Fibroblast of peridontal ligament (primary cell): ENCODE measurements at regions not wholly inside any gene's neighbourhood (a gene's known extent, or its start where the extent isn't known, plus 50 kb on each side); places are given as distances from the start of the nearest gene placed in this dataset.
"Not testable (repeated sequence)": the region's sequence is repeated elsewhere in the genome, so short reads cannot be mapped to it uniquely, and the experiment has no call there.

Experiments used
- DNase-seq: peaks from one replicate; pipeline ENCODE4 v3.0.0-alpha.2; 2010; ENCODE audit errors: extremely low read depth

DNA sequence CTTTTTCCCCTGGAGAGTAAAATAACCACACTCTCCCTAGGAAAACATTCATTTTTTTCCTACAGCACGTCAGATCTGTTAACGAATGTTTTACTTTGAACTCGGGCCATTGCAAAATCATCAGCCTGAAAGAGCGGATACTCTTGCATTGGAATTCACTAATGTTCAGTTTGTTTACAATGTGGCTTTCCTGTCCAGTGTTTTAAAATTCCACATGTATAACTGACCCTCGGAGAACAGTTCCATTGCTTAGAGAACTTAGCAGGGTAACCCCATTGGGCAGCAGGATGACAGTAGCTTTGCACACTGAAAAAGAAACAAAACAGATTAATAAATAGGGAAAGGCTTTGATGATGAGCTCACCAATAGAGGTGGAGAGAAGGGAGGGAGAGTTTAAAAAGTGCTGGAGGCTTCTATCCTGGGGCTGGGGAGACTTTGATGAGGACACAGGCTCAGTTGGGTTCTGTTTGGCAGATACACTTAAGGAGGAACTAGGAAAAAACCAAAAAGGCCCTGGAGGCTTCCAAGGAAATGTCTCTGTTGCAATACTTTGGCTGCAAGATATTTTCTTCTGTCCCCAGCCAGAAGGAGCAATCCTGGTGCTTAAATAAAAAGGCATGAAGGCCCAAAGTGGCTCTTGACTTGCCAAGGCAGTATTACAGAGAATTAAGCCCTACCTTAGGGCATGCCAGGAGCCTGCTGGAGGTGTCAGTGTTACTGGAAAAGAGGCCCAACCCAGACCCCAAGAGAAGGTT is 143.1 kb downstream of the ARSF start:
- DNase-seq = peak; percentile 93

DNA sequence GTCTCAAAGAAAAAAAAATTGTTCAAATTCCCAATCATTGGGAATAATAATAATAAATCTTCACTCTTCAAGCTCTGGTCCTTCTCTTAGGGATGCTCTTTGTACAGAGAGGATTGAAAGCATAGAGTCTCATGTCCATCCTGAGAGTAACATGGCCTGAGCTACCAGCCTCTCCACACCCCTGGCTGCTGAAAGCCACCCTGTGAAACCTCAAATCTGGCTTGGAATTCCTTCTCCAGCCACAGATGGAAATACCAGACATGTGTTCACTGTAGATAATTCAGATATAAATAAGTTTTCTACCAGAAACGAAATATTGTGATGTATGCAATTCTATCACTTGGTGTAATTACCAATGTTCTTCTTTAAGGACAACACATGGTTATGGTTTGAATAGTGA is 140.6 kb downstream of the ARSF start:
- peak; percentile 43 for DNase-seq

GRCh38 chrX:3178329-3178728 is 137.1 kb downstream of the ARSF start:
- no peak for DNase-seq

- no peak for DNase-seq
Measured at GRCh38 chrX:3177851-3178250, 136.6 kb downstream of the ARSF start.

DNA sequence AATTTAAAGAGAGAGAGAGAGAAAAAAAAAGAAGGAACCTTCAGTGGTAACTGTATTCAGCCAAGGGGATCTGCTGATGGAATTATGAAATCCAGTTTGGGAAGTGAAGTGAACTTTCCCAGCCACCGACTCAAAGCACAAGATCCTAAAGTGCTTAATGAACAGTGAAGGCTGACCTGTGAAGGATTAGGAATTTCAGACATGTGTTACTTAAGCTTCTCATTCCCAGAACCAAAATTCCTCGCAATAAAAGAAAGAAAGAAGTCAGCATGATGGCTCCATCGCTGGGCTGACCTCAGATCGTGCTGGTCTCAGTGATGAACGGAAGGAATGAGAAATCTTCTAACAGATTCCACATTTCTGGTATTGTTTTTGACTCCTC is 135.2 kb downstream of the ARSF start:
- DNase-seq = peak; percentile 50

- no peak for DNase-seq
Measured at GRCh38 chrX:3175659-3176438, 134.6 kb downstream of the ARSF start.

DNA sequence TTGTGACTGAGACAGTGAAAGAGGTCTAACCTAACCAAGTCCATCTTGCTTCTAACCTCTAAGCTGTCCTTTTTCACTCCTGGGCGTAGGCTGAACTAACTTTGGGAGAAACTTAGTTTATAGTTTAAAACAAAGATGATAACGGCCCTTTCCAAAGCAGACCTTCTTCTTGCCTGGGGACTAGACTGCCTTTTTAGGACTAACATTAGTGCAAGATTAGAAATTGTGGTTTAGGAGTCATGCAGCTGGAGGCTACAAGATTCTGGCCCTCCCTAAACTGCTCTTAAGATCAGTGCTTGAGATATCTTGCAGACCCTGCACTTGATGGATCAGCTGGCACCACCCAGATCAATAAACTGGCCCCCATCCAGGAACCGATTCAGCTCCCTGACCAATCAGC is 130.9 kb downstream of the ARSF start:
- not testable (repeated sequence) for DNase-seq

DNA sequence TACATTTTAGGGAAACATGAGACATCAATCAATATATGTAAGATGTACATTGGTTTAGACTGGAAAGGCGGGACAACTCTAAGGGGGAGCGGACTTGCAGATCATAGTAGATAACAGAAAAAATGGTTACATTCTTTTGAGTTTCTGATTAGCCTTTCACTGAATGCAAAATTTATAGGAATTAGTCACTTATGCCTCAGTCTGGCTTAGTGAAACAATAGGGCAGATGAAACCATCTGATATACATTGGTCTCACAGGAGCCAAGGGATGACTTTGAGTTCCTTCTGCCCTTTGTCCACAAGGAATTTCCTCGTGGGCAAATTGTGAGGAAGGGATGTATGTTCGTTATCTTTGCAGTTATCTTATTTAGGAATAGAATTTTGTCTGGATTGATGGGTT is 128.2 kb downstream of the ARSF start:
- DNase-seq = no peak

- DNase-seq = no peak
Measured at GRCh38 chrX:3167771-3168170, 126.5 kb downstream of the ARSF start.

- DNase-seq = no peak
Measured at GRCh38 chrX:3166670-3167455, 125.6 kb downstream of the ARSF start.

DNA sequence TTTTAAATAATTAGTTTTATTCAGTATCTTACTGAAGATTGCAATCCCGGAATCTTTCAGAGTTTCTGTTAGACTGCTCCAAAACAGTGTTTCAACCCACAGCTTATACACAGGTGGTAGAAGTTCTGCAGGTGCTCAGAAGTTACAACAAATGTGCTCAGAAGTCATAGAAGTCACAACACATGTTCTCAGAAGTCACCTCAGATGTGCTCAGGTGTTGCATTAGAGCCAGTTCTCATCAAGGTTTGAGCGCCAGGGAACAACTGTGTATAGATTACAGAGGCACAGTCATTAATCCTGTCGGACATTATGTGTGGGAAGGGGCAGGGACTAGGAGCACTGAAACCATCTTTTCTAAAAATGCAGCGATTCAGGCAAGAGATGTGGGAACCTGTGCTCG is 124.5 kb downstream of the ARSF start:
- no peak for DNase-seq
